ENCODE measurements at regions not wholly inside any gene's neighbourhood (a gene's known extent, or its start where the extent isn't known, plus 50 kb on each side); places are given as distances from the start of the nearest gene placed in this dataset.
A peak's percentile ranks its signal among the peaks of the same experiment; 100 is the strongest.

DNA sequence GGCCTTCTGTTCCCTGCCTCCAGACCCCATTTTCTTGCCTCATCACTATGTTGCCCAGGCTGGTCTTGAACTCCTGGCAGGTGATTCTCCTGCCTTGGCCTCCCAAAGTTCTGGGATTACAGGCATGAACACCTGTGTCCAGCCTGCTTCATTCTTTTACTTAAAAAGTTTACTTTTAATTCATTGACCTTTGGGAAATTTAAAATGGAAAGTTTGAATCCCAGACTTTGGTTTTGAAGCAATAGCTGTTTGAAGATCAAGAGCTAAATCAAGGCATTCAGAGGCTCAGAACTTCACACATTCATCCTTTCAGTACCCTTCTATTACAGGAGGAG lies 79.3 kb upstream of the SESTD1 start:
- Histone ChIP-seq H3K9me3 (ENCODE audit: low read depth, low read length, poor library complexity, severe bottlenecking) (no peaks in the 10 kb centered on the region), H3K27ac (ENCODE audit: low read depth, low read length, poor library complexity, severe bottlenecking) (no peak overlapping the region), H3K4me3 (ENCODE audit: low read depth, low read length, poor library complexity, severe bottlenecking) (no peak overlapping the region), H3K36me3 (ENCODE audit: insufficient read depth, low read length, poor library complexity, severe bottlenecking) (no peaks in the 10 kb centered on the region), H3K27me3 (replicated peaks; ENCODE audit: insufficient read depth, low read depth, low read length, poor library complexity) (no peaks in the 10 kb centered on the region), H3K4me1 (ENCODE audit: insufficient read depth, low read length, poor library complexity, severe bottlenecking) (peaks cover 6% of the 10 kb centered on the region)
- BruUV-seq (replicated peaks): no TSS peak
- TF ChIP-seq, protein P1, sequence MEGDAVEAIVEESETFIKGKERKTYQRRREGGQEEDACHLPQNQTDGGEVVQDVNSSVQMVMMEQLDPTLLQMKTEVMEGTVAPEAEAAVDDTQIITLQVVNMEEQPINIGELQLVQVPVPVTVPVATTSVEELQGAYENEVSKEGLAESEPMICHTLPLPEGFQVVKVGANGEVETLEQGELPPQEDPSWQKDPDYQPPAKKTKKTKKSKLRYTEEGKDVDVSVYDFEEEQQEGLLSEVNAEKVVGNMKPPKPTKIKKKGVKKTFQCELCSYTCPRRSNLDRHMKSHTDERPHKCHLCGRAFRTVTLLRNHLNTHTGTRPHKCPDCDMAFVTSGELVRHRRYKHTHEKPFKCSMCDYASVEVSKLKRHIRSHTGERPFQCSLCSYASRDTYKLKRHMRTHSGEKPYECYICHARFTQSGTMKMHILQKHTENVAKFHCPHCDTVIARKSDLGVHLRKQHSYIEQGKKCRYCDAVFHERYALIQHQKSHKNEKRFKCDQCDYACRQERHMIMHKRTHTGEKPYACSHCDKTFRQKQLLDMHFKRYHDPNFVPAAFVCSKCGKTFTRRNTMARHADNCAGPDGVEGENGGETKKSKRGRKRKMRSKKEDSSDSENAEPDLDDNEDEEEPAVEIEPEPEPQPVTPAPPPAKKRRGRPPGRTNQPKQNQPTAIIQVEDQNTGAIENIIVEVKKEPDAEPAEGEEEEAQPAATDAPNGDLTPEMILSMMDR (conservative IDR thresholded peaks at IDR 0.05; ENCODE audit: low read depth, low read length): no peak
- TF ChIP-seq EZH2 (IDR thresholded peaks at IDR 0.05; ENCODE audit: borderline replicate concordance, low read depth, low read length, poor library complexity, severe bottlenecking): no peak
- CTCF ChIA-PET: no interaction called here
- DNase-seq (ENCODE audit: low spot score): no peak
- POLR2A ChIA-PET (ENCODE audit: low non-redundant PET): interaction anchor here (0.5 to 0.7 kb wide), 2 partner anchors 321 to 502 kb away, joined by 3 to 7 read pairs; no protein-coding TSS in a partner anchor
- intact Hi-C loops (cut with micrococcal nuclease; ENCODE audit: unreplicated experiment): no loop called here

GRCh38 chr2:179341152-179341866 lies 76.7 kb upstream of the SESTD1 start:
- Histone ChIP-seq H3K4me3 (ENCODE audit: low read depth, low read length, poor library complexity, severe bottlenecking) (no peak overlapping the region), H3K27ac (ENCODE audit: low read depth, low read length, poor library complexity, severe bottlenecking) (no peak overlapping the region), H3K9me3 (ENCODE audit: low read depth, low read length, poor library complexity, severe bottlenecking) (no peaks in the 10 kb centered on the region), H3K36me3 (ENCODE audit: insufficient read depth, low read length, poor library complexity, severe bottlenecking) (no peaks in the 10 kb centered on the region), H3K27me3 (replicated peaks; ENCODE audit: insufficient read depth, low read depth, low read length, poor library complexity) (no peaks in the 10 kb centered on the region), H3K4me1 (ENCODE audit: insufficient read depth, low read length, poor library complexity, severe bottlenecking) (peaks cover 14% of the 10 kb centered on the region)
- ChIA-PET POLR2A (ENCODE audit: low non-redundant PET) (interaction anchor here (0.6 kb wide), 1 partner anchor 23 kb away, joined by 3 read pairs; no protein-coding TSS in a partner anchor), CTCF (no interaction called here)
- BruUV-seq (replicated peaks): no TSS peak
- no peak for DNase-seq (ENCODE audit: low spot score)
- intact Hi-C loops (cut with micrococcal nuclease; ENCODE audit: unreplicated experiment): loop anchor here (2.0 kb wide), 1 partner anchor 123 kb away; no protein-coding TSS in a partner anchor
- TF ChIP-seq, protein P1 (conservative IDR thresholded peaks at IDR 0.05; ENCODE audit: low read depth, low read length): no peak
- no peak for TF ChIP-seq EZH2 (IDR thresholded peaks at IDR 0.05; ENCODE audit: borderline replicate concordance, low read depth, low read length, poor library complexity, severe bottlenecking)

DNA sequence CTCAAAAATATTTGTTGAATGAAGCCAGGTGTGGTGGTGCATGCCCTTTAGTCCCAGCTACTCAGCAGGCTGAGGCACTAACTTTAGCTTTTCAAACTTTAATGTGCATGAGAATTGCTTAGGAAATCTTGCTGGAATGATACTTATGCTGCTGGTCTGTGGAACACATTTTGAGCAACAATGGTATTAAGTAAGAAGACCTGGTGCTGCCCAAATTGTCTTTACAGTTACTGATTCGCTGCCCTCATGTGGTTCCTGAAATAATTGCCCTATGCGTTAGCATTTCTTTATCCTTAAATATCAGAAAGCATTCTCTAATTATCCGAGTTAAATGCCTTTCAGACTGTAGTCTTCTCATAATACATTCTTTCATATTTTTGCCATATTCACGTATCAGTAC lies 76.0 kb upstream of the SESTD1 start:
- Histone ChIP-seq H3K36me3 (ENCODE audit: insufficient read depth, low read length, poor library complexity, severe bottlenecking) (no peaks in the 10 kb centered on the region), H3K9me3 (ENCODE audit: low read depth, low read length, poor library complexity, severe bottlenecking) (no peaks in the 10 kb centered on the region), H3K27me3 (replicated peaks; ENCODE audit: insufficient read depth, low read depth, low read length, poor library complexity) (no peaks in the 10 kb centered on the region), H3K4me3 (ENCODE audit: low read depth, low read length, poor library complexity, severe bottlenecking) (no peak overlapping the region), H3K27ac (ENCODE audit: low read depth, low read length, poor library complexity, severe bottlenecking) (no peak overlapping the region), H3K4me1 (ENCODE audit: insufficient read depth, low read length, poor library complexity, severe bottlenecking) (peaks cover 17% of the 10 kb centered on the region)
- intact Hi-C loops (cut with micrococcal nuclease; ENCODE audit: unreplicated experiment): loop anchor here (2.0 kb wide), 1 partner anchor 122 kb away; no protein-coding TSS in a partner anchor
- peak; percentile 55 for DNase-seq (ENCODE audit: low spot score)
- TF ChIP-seq, protein P1 (conservative IDR thresholded peaks at IDR 0.05; ENCODE audit: low read depth, low read length): peak; percentile 57
- TF ChIP-seq EZH2 (IDR thresholded peaks at IDR 0.05; ENCODE audit: borderline replicate concordance, low read depth, low read length, poor library complexity, severe bottlenecking): no peak
- CTCF ChIA-PET: no interaction called here
- no TSS peak for BruUV-seq (replicated peaks)
- POLR2A ChIA-PET (ENCODE audit: low non-redundant PET): no interaction called here
